ENCODE measurements at regions not wholly inside any gene's neighbourhood (a gene's known extent, or its start where the extent isn't known, plus 50 kb on each side); places are given as distances from the start of the nearest gene placed in this dataset.

- TF ChIP-seq CEBPB (IDR thresholded peaks at IDR 0.05; ENCODE audit: borderline replicate concordance in 1 of 2, low read depth in 2 of 2, low read length in 2 of 2) (no peak), PAX5 (IDR thresholded peaks at IDR 0.05; ENCODE audit: borderline replicate concordance, low read depth, low read length) (no peak), RAD21 (IDR thresholded peaks at IDR 0.05; ENCODE audit: insufficient read depth, low read depth, low read length) (no peak), POLR2AphosphoS5 (IDR thresholded peaks at IDR 0.05; ENCODE audit: low read length) (no peak), ZZZ3 (IDR thresholded peaks at IDR 0.05; ENCODE audit: control insufficient read depth, insufficient read length, low read depth) (no peak), MYC (IDR thresholded peaks at IDR 0.05; ENCODE audit: insufficient read depth, insufficient read length, insufficient replicate concordance, low read length, severe bottlenecking) (no peak), BRCA1 (IDR thresholded peaks at IDR 0.05; ENCODE audit: low read depth, low read length) (no peak), EZH2 (IDR thresholded peaks at IDR 0.05; ENCODE audit: borderline replicate concordance, control insufficient read depth, low read depth, low read length) (no peak)
- TF ChIP-seq, protein P1, sequence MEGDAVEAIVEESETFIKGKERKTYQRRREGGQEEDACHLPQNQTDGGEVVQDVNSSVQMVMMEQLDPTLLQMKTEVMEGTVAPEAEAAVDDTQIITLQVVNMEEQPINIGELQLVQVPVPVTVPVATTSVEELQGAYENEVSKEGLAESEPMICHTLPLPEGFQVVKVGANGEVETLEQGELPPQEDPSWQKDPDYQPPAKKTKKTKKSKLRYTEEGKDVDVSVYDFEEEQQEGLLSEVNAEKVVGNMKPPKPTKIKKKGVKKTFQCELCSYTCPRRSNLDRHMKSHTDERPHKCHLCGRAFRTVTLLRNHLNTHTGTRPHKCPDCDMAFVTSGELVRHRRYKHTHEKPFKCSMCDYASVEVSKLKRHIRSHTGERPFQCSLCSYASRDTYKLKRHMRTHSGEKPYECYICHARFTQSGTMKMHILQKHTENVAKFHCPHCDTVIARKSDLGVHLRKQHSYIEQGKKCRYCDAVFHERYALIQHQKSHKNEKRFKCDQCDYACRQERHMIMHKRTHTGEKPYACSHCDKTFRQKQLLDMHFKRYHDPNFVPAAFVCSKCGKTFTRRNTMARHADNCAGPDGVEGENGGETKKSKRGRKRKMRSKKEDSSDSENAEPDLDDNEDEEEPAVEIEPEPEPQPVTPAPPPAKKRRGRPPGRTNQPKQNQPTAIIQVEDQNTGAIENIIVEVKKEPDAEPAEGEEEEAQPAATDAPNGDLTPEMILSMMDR (IDR thresholded peaks at IDR 0.05 in 2 of 3, conservative IDR thresholded peaks at IDR 0.05 in 1 of 3; ENCODE audit: control insufficient read depth in 2 of 3, extremely low read depth in 1 of 3, insufficient read depth in 1 of 3, low read depth in 3 of 3, low read length in 3 of 3) = no peak
- TF ChIP-seq, protein P2, sequence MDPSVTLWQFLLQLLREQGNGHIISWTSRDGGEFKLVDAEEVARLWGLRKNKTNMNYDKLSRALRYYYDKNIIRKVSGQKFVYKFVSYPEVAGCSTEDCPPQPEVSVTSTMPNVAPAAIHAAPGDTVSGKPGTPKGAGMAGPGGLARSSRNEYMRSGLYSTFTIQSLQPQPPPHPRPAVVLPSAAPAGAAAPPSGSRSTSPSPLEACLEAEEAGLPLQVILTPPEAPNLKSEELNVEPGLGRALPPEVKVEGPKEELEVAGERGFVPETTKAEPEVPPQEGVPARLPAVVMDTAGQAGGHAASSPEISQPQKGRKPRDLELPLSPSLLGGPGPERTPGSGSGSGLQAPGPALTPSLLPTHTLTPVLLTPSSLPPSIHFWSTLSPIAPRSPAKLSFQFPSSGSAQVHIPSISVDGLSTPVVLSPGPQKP (IDR thresholded peaks at IDR 0.05; ENCODE audit: low read depth, low read length) = no peak
Observed at GRCh38 chr2:60109744-60110143, 443.7 kb downstream of the BCL11A start.

Data from GM12878 (cell line).